Ishikawa (cell line): ENCODE measurements at regions not wholly inside any gene's neighbourhood (a gene's known extent, or its start where the extent isn't known, plus 50 kb on each side); places are given as distances from the start of the nearest gene placed in this dataset.

Experiments used
- CEBPB ChIP-seq: IDR thresholded peaks from 2 replicates; pipeline ENCODE4 v1.6.1; 2012
- CREB1 ChIP-seq: IDR thresholded peaks from 2 replicates; pipeline ENCODE4 v1.6.1; 2012; ENCODE audit warnings: low read depth
- EGR1 ChIP-seq: IDR thresholded peaks from 2 replicates; pipeline ENCODE4 v1.6.1; 2012
- EP300 ChIP-seq: IDR thresholded peaks from 2 replicates; pipeline ENCODE4 v1.6.1; 2012; ENCODE audit warnings: borderline replicate concordance
- FOXM1 ChIP-seq: IDR thresholded peaks from 2 replicates; pipeline ENCODE4 v1.6.1; 2012; ENCODE audit warnings: low read depth, borderline replicate concordance
- NFIC ChIP-seq: IDR thresholded peaks from 2 replicates; pipeline ENCODE4 v1.6.1; 2012
- RAD21 ChIP-seq: IDR thresholded peaks from 2 replicates; pipeline ENCODE4 v1.6.1; 2012; ENCODE audit warnings: low read depth
- TAF1 ChIP-seq: IDR thresholded peaks from 2 replicates; pipeline ENCODE4 v1.6.1; 2012; ENCODE audit warnings: low read depth, mild to moderate bottlenecking
- TCF12 ChIP-seq: IDR thresholded peaks from 2 replicates; pipeline ENCODE4 v1.6.1; 2012; ENCODE audit warnings: low read depth
- TEAD4 ChIP-seq: IDR thresholded peaks from 2 replicates; pipeline ENCODE4 v1.6.1; 2012
- USF1 ChIP-seq: IDR thresholded peaks from 2 replicates; pipeline ENCODE4 v1.6.1; 2012
- YY1 ChIP-seq: IDR thresholded peaks from 2 replicates; pipeline ENCODE4 v1.6.1; 2012; ENCODE audit warnings: low read depth
- ZBTB7A ChIP-seq: IDR thresholded peaks from 2 replicates; pipeline ENCODE4 v1.6.1; 2012; ENCODE audit warnings: low read depth
- TF ChIP-seq, protein P1 (sequence below): IDR thresholded peaks from 2 replicates; pipeline ENCODE4 v1.6.1; 2012; ENCODE audit warnings: low read depth, mild to moderate bottlenecking
- TF ChIP-seq, protein P2 (sequence below): IDR thresholded peaks from 2 replicates; pipeline ENCODE4 v1.6.1; 2012

- TF ChIP-seq, protein P1, sequence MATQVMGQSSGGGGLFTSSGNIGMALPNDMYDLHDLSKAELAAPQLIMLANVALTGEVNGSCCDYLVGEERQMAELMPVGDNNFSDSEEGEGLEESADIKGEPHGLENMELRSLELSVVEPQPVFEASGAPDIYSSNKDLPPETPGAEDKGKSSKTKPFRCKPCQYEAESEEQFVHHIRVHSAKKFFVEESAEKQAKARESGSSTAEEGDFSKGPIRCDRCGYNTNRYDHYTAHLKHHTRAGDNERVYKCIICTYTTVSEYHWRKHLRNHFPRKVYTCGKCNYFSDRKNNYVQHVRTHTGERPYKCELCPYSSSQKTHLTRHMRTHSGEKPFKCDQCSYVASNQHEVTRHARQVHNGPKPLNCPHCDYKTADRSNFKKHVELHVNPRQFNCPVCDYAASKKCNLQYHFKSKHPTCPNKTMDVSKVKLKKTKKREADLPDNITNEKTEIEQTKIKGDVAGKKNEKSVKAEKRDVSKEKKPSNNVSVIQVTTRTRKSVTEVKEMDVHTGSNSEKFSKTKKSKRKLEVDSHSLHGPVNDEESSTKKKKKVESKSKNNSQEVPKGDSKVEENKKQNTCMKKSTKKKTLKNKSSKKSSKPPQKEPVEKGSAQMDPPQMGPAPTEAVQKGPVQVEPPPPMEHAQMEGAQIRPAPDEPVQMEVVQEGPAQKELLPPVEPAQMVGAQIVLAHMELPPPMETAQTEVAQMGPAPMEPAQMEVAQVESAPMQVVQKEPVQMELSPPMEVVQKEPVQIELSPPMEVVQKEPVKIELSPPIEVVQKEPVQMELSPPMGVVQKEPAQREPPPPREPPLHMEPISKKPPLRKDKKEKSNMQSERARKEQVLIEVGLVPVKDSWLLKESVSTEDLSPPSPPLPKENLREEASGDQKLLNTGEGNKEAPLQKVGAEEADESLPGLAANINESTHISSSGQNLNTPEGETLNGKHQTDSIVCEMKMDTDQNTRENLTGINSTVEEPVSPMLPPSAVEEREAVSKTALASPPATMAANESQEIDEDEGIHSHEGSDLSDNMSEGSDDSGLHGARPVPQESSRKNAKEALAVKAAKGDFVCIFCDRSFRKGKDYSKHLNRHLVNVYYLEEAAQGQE = no peak
- TF ChIP-seq CREB1 (no peak), FOXM1 (no peak), TCF12 (no peak)
Observed at GRCh38 chr4:11732155-11732554, 303.5 kb upstream of the HS3ST1 start.

DNA sequence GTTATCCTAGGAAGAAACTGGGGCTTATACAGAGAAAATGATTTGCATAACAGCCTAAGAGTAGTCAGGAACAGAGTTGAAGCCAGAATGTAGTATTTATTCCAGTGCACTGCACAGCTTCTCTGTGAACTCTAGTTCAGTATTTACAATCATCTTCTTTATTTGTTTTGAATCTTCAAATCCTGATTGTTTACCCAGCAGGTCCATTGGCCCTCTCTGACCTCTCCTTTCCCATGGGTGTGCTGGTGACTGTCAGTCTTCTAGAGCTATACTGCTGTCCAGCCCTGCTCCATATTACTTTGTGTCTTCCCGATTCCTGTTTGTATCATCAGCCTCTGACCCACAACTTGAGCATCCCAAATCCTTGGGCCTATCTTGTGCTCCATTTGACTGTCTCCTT is 301.9 kb upstream of the HS3ST1 start:
- TF ChIP-seq TAF1 (no peak), RAD21 (no peak), CREB1 (no peak), EGR1 (no peak), TEAD4 (no peak), FOXM1 (no peak), EP300 (no peak), CEBPB (no peak), TCF12 (no peak), USF1 (no peak), NFIC (no peak), ZBTB7A (no peak)
- TF ChIP-seq, protein P1 = no peak
- TF ChIP-seq, protein P2, sequence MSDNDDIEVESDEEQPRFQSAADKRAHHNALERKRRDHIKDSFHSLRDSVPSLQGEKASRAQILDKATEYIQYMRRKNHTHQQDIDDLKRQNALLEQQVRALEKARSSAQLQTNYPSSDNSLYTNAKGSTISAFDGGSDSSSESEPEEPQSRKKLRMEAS = no peak

DNA sequence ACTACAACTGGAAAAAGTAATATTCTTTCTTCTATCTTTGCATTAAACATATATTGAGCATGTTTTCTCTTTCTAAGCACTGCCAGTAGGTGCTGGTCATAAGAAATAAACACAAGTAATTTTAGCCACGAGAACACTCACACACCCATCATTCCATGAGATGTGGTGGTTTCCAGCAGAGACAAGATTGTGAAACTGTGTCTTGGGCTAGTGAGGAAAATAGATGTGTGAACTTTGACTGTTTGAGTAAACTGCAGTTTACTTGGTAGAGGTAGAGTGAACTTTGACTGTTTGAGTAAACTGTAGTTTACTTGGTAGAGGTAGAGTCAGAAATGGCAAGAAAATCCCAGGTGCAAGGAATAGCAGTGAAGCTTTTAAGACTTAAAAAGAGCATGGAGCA is 300.9 kb upstream of the HS3ST1 start:
- TF ChIP-seq EP300 (no peak), CEBPB (no peak), NFIC (no peak), YY1 (no peak), EGR1 (no peak), FOXM1 (no peak), TEAD4 (no peak), CREB1 (no peak), ZBTB7A (no peak), USF1 (no peak), RAD21 (no peak)
- TF ChIP-seq, protein P1 = no peak
- TF ChIP-seq, protein P2 = no peak

- no peak for TF ChIP-seq TEAD4
- TF ChIP-seq EP300 = no peak
- no peak for TF ChIP-seq FOXM1
- TF ChIP-seq ZBTB7A = no peak
- TF ChIP-seq RAD21 = no peak
- TF ChIP-seq CEBPB = no peak
- no peak for TF ChIP-seq TAF1
- TF ChIP-seq EGR1 = no peak
- TF ChIP-seq, protein P1 = no peak
- no peak for TF ChIP-seq YY1
- TF ChIP-seq, protein P2 = no peak
Observed at GRCh38 chr4:11727903-11728564, 299.3 kb upstream of the HS3ST1 start.
